ENCODE measurements at regions not wholly inside any gene's neighbourhood (a gene's known extent, or its start where the extent isn't known, plus 50 kb on each side); places are given as distances from the start of the nearest gene placed in this dataset.

DNA sequence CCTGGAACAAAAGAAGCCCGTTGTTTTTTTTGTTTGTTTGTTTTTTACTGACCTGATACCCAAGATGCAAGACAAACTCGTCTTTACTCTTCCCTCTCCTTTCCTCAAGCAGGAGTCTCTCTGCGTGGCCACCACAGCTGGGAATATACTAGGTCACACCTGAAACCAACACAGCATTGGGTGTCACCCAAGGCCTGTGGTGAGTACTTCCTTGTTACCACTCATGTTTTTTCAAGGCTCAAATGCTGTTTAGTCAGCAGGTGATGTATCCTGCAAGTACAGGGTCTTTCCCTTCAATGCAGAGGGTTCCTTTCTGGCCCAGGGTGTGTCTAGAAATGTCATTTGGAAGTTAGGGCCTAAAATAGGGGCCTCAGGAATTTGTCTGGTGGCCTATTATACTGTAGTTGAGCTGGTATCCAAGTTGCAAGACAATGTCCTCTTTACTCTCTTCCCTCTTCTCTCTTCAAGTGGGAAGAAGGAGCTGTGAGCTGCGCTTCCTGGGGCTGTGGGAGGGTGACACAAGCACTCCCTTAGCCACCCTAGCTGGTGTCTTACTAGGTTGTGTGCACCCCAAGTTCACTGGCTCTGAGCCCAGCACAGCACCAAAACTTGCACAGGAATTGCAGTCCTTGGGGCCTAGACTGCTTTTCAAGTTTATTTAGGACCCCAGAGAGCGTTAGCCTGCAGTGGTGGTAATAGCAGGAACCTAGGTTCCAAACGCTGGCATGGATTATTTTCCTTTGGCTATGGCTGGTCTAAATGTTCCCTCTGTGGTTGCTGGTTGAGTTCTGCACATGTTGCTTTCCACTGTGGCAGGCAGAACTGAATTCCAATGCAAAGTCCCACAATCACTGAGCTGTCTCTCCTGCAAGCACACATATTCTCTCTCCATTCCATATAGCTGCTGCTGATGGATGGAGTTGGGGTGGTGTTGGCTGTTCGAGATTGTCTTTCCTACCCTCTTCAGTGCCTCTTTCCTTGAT, 91.4 kb upstream of the LYPLAL1 start:
- TF ChIP-seq, protein P1, sequence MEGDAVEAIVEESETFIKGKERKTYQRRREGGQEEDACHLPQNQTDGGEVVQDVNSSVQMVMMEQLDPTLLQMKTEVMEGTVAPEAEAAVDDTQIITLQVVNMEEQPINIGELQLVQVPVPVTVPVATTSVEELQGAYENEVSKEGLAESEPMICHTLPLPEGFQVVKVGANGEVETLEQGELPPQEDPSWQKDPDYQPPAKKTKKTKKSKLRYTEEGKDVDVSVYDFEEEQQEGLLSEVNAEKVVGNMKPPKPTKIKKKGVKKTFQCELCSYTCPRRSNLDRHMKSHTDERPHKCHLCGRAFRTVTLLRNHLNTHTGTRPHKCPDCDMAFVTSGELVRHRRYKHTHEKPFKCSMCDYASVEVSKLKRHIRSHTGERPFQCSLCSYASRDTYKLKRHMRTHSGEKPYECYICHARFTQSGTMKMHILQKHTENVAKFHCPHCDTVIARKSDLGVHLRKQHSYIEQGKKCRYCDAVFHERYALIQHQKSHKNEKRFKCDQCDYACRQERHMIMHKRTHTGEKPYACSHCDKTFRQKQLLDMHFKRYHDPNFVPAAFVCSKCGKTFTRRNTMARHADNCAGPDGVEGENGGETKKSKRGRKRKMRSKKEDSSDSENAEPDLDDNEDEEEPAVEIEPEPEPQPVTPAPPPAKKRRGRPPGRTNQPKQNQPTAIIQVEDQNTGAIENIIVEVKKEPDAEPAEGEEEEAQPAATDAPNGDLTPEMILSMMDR (IDR thresholded peaks at IDR 0.05; ENCODE audit: insufficient read depth, low read length), result no peak
- no peak overlapping the region for H3K4me3 ChIP-seq (ENCODE audit: low read depth, low read length)
- DNase-seq (ENCODE audit: low read depth), result no peak

DNA sequence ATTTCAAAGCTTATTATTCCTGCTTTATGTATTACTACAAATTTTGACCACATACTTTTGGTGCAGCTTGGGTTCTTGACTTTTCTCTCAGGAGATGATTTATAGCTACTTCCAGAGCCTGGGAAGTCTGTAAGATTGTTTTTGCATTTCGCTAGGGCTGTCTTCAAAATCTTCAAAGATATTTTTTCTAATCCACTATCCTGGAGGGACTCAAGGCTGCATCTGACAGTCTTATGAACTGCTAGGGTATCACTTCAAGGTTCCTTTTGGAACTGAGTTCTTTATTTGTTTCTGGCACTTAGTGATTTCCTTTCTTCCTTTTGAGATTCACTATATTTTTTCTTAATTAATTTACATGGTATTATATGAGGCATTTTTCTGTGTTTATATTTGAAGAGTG, 90.0 kb upstream of the LYPLAL1 start:
- DNase-seq (ENCODE audit: low read depth), result no peak
- no peak overlapping the region for H3K4me3 ChIP-seq (ENCODE audit: low read depth, low read length)
- TF ChIP-seq, protein P1 (IDR thresholded peaks at IDR 0.05; ENCODE audit: insufficient read depth, low read length), result no peak

DNA sequence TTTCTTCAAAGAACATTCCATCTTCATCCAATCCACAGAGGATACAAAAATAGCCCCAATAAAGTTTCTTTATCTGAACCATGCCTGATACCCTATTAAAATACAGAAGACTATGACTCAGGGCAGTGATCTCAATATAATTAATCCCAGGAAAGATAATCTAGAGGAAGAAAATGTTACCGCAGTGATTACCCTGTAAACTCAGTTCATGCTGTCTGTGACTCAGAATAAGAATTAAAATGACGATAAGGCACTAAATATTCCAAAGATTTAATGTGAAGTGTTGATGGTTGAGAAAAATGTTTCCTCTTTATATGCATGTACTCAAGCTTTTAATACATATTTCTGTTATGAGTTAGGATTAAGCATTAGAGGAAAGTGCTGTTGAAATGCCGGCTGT, 88.6 kb upstream of the LYPLAL1 start:
- DNase-seq (ENCODE audit: low read depth), result peak; percentile 79
- H3K4me3 ChIP-seq (ENCODE audit: low read depth, low read length), result no peak overlapping the region
- TF ChIP-seq, protein P1 (IDR thresholded peaks at IDR 0.05; ENCODE audit: insufficient read depth, low read length), result no peak

DNA sequence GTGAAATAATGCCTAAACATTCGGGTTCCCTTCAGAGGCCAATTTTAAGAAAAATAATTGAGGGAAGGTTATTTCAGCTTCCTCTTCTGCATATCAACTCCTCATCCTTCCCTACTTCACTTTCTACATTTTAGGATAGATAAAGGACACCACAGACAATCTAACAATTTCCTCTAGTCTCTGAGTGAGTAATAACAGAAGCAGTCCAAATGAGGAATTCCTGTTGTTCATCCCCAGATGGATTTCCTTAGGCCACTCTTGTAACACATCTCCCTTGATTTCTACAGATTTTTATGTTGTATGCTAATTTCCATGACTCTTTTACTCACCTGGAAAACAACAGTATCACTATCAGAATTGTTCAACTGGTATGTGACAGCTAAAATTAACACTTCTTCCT, 87.7 kb upstream of the LYPLAL1 start:
- DNase-seq (ENCODE audit: low read depth), result peak; percentile 62
- H3K4me3 ChIP-seq (ENCODE audit: low read depth, low read length), result no peak overlapping the region
- TF ChIP-seq, protein P1 (IDR thresholded peaks at IDR 0.05; ENCODE audit: insufficient read depth, low read length), result no peak

DNA sequence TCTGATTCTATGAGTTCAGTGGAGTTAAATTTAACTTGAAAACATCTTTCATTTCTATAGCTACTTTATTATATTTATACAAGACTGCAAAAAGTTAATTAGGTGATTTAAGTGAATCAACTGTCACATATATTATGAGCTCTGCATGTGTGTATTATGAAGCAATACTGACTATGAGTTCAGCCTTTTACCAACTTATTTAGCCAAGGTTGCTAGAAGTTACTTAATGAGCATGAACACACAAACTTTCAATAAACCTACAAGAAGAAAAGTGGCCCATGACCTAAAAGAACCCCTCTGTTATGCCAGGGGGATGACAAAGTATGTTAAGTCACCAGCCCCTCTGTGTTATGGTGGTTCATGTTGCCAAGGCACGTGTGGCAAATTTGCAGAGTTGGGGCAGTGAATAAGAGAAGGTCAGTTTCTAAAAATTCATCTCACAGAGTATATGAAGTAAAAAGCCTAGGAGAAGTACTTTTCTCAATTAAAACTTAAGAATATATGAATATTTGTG, 86.7 kb upstream of the LYPLAL1 start:
- no peak overlapping the region for H3K4me3 ChIP-seq (ENCODE audit: low read depth, low read length)
- DNase-seq (ENCODE audit: low read depth), result no peak
- TF ChIP-seq, protein P1 (IDR thresholded peaks at IDR 0.05; ENCODE audit: insufficient read depth, low read length), result no peak

DNA sequence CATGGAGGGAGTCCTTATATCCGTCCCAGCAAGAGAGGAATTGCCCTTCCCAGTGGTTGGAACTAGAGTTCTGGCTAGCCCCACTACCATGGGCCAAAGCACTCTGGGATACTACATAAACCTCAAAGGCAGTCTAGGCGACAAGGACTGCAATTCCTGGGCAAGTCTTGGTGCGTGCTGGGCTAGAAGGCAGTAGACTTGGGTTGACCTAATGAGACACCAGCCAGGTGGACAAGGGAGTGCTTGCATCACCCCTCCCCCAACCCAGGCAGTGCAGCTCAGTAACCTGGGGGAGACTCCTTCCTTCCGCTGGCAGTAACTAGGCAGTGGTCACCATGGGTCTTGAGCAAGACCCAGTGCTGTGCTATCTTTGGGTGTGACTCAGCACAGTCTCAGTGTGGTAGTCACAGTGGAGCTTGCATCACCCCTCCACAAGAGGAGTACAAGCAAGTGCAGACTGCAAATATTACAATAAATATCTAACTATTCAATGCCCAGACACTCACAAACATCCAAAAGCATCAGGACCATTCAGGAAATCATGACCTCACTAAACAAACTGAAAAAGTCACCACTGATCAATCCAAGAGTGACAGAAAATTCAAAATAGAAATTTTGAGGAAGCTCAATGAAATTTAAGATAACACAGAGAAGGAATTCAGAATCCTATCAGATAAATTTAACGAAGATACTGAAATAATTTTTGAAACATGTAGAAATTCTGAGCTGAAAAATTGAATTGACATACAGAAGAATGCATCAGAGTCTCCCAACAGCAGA, 84.7 kb upstream of the LYPLAL1 start:
- H3K4me3 ChIP-seq (ENCODE audit: low read depth, low read length), result no peak overlapping the region
- DNase-seq (ENCODE audit: low read depth), result peak; percentile 96
- TF ChIP-seq, protein P1 (IDR thresholded peaks at IDR 0.05; ENCODE audit: insufficient read depth, low read length), result no peak

All from fibroblast of the aortic adventitia (primary cell).